Fibroblast of gingiva (primary cell): ENCODE measurements at regions not wholly inside any gene's neighbourhood (a gene's known extent, or its start where the extent isn't known, plus 50 kb on each side); places are given as distances from the start of the nearest gene placed in this dataset.

Source experiments
- DNase-seq: peaks from one replicate; pipeline ENCODE4 v3.0.0-alpha.2; 2011; ENCODE audit warnings: low read depth

DNA sequence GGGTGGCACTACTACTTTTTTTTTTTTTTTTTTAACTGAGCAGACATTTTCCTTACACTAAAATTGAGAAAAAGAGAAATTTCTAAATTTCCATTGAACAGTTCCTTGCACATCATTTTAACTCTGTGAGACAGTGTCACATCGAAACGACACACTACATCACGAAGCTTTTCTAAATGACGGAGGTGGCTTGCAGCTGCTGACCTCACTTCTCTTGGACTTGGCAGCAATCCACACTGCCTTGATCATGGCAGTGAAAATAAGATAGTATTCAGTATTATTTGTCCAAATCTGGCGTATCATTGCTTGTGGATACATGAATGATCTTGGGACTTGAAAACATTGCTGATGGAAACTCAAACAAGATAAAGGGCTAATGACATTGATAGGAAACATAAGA, 80.3 kb upstream of the CYYR1 start:
- DNase-seq, result no peak

DNA sequence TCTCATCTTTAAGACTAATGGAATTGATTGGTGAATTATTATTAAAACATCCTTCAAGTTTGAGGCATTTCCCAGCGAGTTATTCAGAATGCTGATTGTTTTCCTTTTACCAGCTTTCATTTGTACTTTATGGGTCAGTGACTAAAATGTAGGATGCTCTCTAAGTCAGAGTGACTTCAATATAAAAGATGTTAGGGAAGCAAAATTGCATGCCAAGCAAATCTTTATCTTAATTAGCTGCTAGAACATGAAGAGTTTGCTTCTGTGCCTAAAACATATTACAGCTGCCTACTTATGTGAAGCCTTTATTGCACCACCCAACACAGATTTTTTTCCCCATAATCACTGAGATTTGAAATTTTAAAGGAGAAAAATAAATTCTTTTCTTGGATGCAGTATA, 79.8 kb upstream of the CYYR1 start:
- DNase-seq, result no peak

DNA sequence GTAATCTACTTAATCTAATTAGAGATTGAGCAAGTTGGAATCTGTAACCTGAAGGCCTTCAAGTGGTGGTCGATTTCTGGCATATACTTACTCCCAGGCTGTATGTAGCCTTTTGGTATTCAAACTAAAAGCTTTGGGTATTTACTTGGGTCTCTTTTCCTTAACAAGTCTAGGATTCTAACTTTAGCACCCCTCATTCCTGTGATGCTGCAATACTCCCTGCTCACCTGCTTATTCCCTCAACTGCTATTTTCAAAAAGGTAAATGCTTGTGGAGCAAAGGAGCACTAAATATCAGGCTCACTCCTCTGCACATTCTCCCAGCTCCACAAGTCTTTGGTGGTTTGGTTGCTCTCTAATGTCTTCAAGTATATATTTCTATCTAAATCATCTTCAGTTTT, 68.0 kb upstream of the CYYR1 start:
- no peak for DNase-seq

DNA sequence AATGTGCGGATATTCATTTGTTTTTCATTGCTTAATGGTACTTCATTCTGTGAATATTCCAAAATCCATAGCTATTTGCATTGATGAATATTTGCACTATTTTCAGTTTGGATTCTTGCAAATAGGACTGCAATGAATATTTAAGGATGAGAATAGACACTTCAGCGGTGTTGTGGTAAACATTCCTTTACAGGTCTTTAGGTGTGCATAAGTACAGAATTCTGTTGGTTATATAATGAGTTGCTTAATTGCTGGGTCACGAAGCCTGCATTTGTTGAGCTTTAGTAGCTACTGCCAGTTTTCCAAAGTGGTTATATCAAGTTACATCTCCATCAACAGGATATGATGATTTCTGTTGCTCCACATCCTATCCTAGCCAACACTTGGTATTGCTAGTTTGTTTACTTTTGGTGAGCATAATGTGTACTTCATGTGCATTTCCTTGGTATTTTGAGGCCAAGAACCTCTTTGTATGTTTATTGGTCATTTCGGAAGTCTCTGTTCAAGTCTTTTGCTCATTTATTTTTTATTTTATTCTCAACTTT, 64.2 kb upstream of the CYYR1 start:
- peak; percentile 85 for DNase-seq

DNA sequence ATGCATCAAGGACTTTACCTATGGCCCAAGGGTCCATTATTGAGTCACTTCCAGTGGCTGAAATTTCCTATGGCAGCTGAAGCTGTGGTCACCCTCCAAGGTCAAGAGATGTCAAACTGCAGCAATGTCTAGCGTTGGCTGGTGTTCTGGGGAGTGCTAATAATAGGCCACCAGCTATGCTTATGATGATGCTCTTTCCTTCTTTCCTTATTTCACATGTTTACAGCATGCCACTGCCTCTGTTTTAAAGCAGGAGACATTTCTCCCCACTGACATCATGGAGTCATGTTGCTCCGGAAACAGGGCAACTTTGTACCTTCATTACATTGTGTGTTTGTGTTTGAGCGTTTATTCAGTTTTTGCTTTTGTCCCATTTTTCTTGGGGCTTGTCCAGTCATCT, 62.6 kb upstream of the CYYR1 start:
- no peak for DNase-seq

DNA sequence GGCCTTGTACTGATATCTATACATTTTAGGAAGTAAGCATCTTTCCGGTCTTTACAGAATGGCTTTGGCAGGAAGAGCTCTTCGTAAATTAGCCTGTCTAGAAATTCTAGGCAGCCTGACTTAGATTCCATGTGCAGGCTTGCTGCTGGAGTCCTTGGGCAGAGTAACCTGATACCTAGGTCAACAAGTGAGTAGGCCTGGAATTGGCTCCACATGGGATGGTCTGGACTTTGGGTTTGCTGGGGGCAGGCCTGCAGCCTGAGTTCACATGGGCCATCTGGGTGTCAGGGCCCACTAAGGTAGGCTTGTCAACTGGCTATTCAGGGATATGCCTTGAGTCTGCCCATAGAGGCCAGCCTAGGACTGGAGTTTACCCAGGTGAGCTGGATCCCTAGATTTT, 59.6 kb upstream of the CYYR1 start:
- DNase-seq, result no peak

DNA sequence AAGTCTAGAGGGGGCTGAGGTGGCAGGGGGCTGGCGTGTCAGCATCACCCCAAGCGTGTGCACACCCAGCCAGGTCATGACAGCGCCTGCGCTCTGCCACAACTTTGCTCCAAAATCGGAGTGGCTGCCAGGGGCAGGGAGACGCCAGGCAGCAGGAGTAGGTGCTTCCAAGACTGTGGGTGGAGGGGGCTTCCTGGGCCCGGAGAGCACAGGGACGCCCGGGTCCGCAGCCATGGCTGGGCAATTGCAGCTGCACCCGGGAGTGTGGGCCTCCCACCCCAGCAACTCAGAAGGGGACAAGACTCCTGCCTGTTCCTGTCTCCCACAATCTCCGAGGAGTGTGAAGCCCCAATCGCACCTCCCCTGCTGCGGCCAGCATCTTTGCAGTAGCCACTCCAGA, 53.1 kb upstream of the CYYR1 start:
- DNase-seq, result no peak

DNA sequence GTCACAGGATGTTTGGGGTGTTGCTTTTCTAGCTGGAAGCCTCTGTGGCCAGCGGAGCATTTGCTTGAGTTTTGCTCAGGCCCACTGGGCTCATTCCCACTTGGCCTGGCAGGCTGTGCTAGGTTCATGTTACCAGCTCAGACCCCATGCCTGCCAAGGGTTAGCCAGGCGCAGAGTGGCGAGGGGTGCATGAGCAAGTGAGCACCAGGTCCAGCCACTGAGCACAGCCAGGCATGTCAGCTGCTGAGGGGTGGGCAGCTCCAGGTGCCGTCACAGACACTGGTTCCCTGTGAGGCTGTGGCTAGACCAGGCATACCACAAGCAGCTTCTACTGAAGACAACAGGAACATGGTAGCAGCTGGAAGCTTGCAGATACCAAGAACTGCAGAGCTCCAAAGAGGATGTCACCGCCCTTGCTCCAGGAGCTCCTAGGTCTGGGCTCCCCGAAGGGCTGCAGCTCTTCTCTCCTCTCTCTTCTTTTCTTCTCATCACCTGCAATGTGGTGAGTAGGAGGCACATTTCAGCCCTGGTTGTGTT, 52.0 kb upstream of the CYYR1 start:
- DNase-seq, result no peak
